Astrocyte (in vitro differentiated cells and primary cell): ENCODE measurements at regions not wholly inside any gene's neighbourhood (a gene's known extent, or its start where the extent isn't known, plus 50 kb on each side); places are given as distances from the start of the nearest gene placed in this dataset.

Experiments used
- EZH2 ChIP-seq: IDR thresholded peaks from 2 replicates; pipeline ENCODE4 v1.6.1; 2012; ENCODE audit warnings: mild to moderate bottlenecking, low read length, inconsistent platforms; ENCODE audit not compliant: insufficient read depth
- TF ChIP-seq, protein P1 (sequence below): IDR thresholded peaks from 2 replicates; pipeline ENCODE4 v1.5.1; 2011; ENCODE audit warnings: low read depth, mild to moderate bottlenecking, inconsistent platforms, low read length, moderate library complexity; ENCODE audit not compliant: insufficient read depth

DNA sequence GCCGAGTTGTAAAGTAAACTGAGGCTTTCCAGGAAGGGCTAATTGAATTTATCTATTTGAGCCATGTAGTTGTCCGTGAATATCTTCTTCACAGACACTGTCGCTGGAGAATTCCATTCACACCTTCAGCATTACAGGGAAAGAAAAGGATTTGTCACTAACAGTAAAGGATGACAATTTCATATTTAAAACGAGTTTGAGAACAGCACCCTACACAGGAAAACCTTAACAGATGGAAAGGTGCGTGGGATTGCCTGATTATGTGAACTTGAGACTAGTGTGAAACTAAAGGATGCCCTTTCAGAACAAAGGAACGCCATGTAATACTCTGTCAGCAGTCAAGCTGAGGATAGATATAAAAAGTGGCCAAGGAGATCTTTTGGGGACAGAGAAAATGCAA lies 492.5 kb upstream of the ADGRL2 start:
- TF ChIP-seq, protein P1, sequence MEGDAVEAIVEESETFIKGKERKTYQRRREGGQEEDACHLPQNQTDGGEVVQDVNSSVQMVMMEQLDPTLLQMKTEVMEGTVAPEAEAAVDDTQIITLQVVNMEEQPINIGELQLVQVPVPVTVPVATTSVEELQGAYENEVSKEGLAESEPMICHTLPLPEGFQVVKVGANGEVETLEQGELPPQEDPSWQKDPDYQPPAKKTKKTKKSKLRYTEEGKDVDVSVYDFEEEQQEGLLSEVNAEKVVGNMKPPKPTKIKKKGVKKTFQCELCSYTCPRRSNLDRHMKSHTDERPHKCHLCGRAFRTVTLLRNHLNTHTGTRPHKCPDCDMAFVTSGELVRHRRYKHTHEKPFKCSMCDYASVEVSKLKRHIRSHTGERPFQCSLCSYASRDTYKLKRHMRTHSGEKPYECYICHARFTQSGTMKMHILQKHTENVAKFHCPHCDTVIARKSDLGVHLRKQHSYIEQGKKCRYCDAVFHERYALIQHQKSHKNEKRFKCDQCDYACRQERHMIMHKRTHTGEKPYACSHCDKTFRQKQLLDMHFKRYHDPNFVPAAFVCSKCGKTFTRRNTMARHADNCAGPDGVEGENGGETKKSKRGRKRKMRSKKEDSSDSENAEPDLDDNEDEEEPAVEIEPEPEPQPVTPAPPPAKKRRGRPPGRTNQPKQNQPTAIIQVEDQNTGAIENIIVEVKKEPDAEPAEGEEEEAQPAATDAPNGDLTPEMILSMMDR, result no peak
- TF ChIP-seq EZH2, result no peak
